NOMO-1 (cell line): ENCODE measurements at regions not wholly inside any gene's neighbourhood (a gene's known extent, or its start where the extent isn't known, plus 50 kb on each side); places are given as distances from the start of the nearest gene placed in this dataset.

Experiments
- DNase-seq, 2 experiments: peaks; one replicate each; lab custom pipeline; 2025; ENCODE audit not compliant: unreplicated experiment in 2 of 2; lab: John Stamatoyannopoulos, UW

- DNase-seq: no peak
Observed at GRCh38 chr15:62844564-62845240, 197.8 kb upstream of the TPM1 start.

DNA sequence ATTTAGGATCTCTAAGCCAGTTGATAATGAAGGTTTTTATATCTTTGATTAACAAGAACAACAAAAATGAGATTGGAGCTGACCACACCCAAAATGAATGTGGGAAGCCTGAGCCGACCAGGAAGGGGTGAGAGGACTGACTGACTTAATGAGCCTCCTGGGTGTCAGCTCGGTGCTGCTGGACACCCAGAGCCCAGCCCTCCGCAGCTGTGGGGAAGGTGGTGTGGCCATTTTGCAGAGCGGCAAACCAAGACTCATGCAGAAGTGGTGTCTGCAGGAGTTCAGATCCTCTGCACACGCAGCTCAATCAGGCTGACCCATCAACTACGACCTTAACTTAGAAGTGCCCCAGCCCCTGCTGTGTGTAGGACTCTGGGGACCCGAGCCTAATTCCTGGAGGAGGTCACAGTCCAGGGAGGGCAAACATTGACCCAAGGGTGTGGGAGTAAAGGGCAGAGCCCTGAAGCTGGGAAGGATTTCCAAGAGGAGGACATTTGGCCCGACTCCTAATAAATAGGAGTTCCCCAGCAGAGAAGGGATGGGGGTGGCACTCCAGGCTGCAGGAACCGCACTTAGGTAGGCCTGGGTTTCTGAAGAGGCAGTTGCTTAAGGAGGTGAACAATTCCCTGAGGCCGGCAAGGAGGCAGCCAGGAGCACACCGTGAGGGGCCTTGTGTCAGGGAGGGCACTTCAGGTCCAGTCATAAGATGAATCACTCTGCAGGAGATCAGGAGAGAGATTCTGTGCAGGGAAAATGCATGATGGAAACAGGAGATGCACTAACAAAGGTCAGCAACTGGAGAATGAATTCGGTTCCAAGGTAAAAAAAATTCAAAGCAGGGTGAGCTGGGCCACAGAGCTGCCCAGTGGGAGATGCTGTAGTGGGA lies 197.1 kb upstream of the TPM1 start:
- DNase-seq: no peak

DNA sequence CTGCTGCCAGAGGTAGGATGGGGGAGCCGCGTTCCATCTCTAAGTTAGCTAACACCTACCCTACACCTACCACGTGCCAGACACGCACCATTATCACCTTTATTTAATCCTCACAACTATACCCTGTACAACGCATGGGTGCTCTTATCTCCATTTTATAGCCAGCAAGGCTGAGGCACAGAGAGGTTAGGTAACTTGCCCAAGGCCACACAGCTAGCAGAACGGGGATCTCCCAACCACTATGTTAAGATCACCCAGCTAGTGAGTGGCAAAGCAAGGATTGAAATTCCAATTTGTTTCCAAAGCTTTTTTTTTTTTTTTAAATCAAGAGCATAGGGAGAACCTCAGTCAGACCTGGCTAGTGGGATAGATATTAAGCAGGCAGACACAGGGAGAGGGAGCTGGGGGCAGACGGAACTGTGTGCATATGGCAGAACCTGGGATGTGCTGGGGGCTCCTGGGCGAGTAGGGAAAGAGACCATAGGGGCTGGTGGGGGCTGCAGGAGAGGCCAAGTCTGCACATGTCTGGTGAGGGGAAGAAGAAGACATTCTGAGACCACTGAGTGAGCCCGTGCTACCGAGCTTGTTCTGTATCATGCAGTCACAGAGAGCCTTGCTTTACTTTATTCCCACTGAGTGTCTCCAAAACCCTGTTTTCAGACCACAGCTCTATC lies 196.3 kb upstream of the TPM1 start:
- DNase-seq: no peak

- no peak for DNase-seq
Observed at GRCh38 chr15:62846805-62847495, 195.6 kb upstream of the TPM1 start.

GRCh38 chr15:62847900-62848489 lies 194.6 kb upstream of the TPM1 start:
- peak in 1 of 2 experiments; percentile 29 for DNase-seq

- DNase-seq: no peak
Observed at GRCh38 chr15:62848632-62849050, 193.9 kb upstream of the TPM1 start.

DNA sequence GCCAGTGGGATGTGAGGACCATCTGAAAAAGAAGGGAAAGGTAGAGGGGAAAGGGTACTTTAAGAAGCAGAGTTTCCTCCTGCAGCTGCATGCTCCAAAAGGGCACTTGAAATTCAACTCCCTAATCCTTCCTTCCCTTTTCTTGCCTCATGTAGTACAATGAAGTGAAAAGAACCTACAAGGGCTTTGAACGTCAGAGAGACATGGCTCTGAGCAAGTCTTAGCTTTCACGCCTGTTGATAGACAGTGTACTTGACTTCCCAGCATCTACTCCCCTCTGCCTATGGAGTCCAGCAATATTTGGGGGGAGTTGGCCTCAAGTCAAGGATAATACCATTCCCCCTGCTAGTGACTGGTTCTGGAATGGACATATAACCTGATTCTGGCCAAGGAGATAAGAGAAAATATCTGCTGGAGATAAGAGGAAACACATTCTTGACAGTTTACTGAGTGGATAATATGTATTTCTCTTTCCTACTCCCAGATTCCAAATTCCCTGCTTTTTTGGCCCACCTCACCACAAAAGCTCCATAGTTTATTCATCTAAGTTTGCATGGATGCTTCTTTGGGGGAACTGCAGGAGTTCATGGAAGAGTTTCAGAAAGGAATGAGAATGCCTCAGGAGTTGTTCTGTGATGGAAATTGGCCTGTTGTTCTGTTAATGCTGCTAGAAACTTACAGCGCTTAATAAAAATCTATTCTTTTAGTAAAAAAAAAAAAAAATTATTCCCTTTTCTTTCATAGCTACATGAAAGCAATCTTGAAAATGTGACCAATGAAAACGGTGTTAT lies 193.0 kb upstream of the TPM1 start:
- no peak for DNase-seq

GRCh38 chr15:62850318-62850717 lies 192.2 kb upstream of the TPM1 start:
- DNase-seq: no peak

- no peak for DNase-seq
Observed at GRCh38 chr15:62850791-62851291, 191.7 kb upstream of the TPM1 start.

GRCh38 chr15:62853114-62853840 lies 189.3 kb upstream of the TPM1 start:
- peak in 1 of 2 experiments; percentile 44 for DNase-seq

- no peak for DNase-seq
Observed at GRCh38 chr15:62853841-62854225, 188.7 kb upstream of the TPM1 start.

- DNase-seq: no peak
Observed at GRCh38 chr15:62854420-62855084, 188.0 kb upstream of the TPM1 start.

GRCh38 chr15:62855085-62855476 lies 187.5 kb upstream of the TPM1 start:
- no peak for DNase-seq

- no peak for DNase-seq
Observed at GRCh38 chr15:62856466-62857246, 185.9 kb upstream of the TPM1 start.

- DNase-seq: no peak
Observed at GRCh38 chr15:62857411-62857853, 185.1 kb upstream of the TPM1 start.

DNA sequence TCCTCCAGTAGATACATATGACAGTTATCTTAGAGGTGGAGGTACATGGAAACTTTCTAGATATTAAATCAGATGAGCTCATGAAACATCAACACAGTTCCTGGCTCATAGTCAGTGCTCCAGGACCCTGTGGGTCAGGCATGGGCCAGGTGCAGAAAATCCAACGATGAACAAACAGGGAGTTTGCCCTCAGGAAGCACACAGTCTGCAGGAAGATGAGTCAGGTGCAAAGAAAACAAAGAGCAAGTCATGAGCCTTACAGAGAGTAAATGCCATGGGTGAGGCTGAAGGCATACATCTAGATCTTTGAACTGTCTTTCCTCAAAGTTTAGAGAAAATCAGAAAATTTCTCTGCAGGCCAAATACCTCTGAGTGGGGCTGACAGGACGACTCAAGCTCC lies 184.2 kb upstream of the TPM1 start:
- no peak for DNase-seq

- DNase-seq: no peak
Observed at GRCh38 chr15:62862717-62863116, 179.8 kb upstream of the TPM1 start.

GRCh38 chr15:62866366-62866765 lies 176.2 kb upstream of the TPM1 start:
- DNase-seq: no peak
